Sigmoid colon (tissue), 6 donors: ENCODE measurements at regions not wholly inside any gene's neighbourhood (a gene's known extent, or its start where the extent isn't known, plus 50 kb on each side); places are given as distances from the start of the nearest gene placed in this dataset.
A peak's percentile ranks its signal among the peaks of the same experiment; 100 is the strongest.

Source experiments
- DNase-seq: peaks from one replicate; pipeline ENCODE4 v3.0.0-alpha.2; 2019
- H3K27ac ChIP-seq, 4 donors: fragments of 200-600 bp; sonication (generic); one replicate each; pipeline ENCODE4 v1.5.1; 2016 to 2019; ENCODE audit warnings: mild to moderate bottlenecking in 1 of 4
- H3K27me3 ChIP-seq, 3 donors: fragments of 200-600 bp; sonication (generic); one replicate each; pipeline ENCODE4 v1.5.1; 2019; ENCODE audit warnings: mild to moderate bottlenecking in 1 of 3
- H3K36me3 ChIP-seq, 4 donors: fragments of 200-600 bp; sonication (generic); one replicate each; pipeline ENCODE4 v1.5.1; 2016 to 2019
- H3K4me1 ChIP-seq, 4 donors: fragments of 200-600 bp; sonication (generic); one replicate each; pipeline ENCODE4 v1.5.1; 2017 to 2019
- H3K4me3 ChIP-seq, 4 donors: fragments of 200-600 bp; sonication (generic); one replicate each; pipeline ENCODE4 v1.5.1; 2017 to 2019; ENCODE audit warnings: mild to moderate bottlenecking in 2 of 4, moderate library complexity in 1 of 4
- H3K9me3 ChIP-seq, 4 donors: fragments of 200-600 bp in 3 of 4; sonication (generic) in 3 of 4; one replicate each; pipeline versions ENCODE4 v1.5.1 to v1.6.1; 2013 to 2019
- EP300 ChIP-seq, 4 donors: sonication (generic); formaldehyde crosslinking; IDR thresholded peaks; one replicate each; pipeline ENCODE4 v1.6.1; 2017; ENCODE audit warnings: antibody characterized with exemption in 4 of 4
- POLR2A ChIP-seq, 2 donors: fragments of 450-650 bp; IDR thresholded peaks; one replicate each; pipeline ENCODE4 v1.6.1; 2016; ENCODE audit warnings: antibody characterized with exemption in 2 of 2, mild to moderate bottlenecking in 2 of 2, moderate library complexity in 2 of 2
- POLR2AphosphoS5 ChIP-seq, 4 donors: sonication (generic); formaldehyde crosslinking; IDR thresholded peaks; one replicate each; pipeline ENCODE4 v1.6.1; 2017; ENCODE audit warnings: antibody characterized with exemption in 4 of 4
- WGBS, 2 donors: extraction: QIAGEN DNeasy Blood & Tissue Kit; methylation state at CpG; one replicate each; pipeline ENCODE4 v1.1.7; 2013; 5-methylcytosine and 5-hydroxymethylcytosine counted together
- intact Hi-C: fragments of 100-400 bp; cut with DNase I; formaldehyde crosslinking; loops from one replicate; pipeline ENCODE4 v1.15.1; 2023
- TF ChIP-seq, protein P1 (sequence below), 4 experiments: fragments of 450-650 bp in 3 of 4; fragments of 200-600 bp in 1 of 4; IDR thresholded peaks; one replicate each; pipeline ENCODE4 v1.5.1; 2016 to 2019; ENCODE audit warnings: antibody characterized with exemption in 4 of 4, mild to moderate bottlenecking in 3 of 4, moderate library complexity in 2 of 4
- donor health status: healthy with polysubstance abuse.
- donor health status: healthy.

DNA sequence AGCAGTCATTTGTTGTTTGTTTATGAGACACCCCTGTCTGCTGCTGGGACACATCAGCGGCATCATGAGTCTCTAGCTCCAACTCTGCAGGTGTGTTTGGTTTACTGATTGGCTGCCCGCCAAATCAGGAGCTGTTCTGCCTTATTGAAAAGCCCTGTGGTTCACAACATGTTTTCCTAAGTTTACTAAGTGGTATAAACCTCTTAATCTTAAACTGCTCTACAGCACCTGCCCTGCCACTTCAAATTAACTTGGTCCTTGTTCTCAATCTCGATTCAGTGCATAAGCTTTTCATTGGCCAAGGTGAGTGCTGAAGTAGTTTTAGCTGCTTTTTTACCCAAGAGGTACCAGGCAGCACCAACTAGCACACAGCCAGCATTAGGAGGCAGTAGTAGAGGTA is 77.8 kb upstream of the WDR72 start:
- no peak overlapping the region for H3K27ac ChIP-seq
- no peak for TF ChIP-seq POLR2A (IDR thresholded peaks at IDR 0.05)
- no peak for TF ChIP-seq POLR2AphosphoS5 (IDR thresholded peaks at IDR 0.05)
- no peak for TF ChIP-seq EP300 (IDR thresholded peaks at IDR 0.05)
- 9 to 49% methylated on average over 3 of the region's 3 CpGs for WGBS, 2 donors

DNA sequence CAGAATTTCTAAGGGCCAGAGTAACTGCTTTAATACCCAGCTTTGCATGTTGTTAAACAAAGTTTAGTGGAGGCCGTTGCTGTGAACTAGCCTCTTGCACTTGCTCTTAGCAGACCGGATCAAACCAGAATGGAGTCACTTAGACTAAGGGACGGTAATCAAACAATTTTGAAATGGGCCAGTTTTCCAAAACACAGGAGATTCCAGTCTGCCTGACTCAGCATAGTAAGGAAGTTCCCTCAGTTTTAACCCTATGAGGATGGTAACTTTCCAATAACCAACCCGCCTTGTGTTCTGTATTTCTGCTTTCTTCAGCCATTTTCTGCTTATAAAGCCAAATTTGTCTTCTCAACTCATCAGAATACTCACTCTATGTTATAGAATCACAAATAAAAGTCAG is 77.2 kb upstream of the WDR72 start:
- no peak for TF ChIP-seq POLR2AphosphoS5 (IDR thresholded peaks at IDR 0.05)
- TF ChIP-seq EP300 (IDR thresholded peaks at IDR 0.05): no peak
- no peak for TF ChIP-seq POLR2A (IDR thresholded peaks at IDR 0.05)
- TF ChIP-seq, protein P1, sequence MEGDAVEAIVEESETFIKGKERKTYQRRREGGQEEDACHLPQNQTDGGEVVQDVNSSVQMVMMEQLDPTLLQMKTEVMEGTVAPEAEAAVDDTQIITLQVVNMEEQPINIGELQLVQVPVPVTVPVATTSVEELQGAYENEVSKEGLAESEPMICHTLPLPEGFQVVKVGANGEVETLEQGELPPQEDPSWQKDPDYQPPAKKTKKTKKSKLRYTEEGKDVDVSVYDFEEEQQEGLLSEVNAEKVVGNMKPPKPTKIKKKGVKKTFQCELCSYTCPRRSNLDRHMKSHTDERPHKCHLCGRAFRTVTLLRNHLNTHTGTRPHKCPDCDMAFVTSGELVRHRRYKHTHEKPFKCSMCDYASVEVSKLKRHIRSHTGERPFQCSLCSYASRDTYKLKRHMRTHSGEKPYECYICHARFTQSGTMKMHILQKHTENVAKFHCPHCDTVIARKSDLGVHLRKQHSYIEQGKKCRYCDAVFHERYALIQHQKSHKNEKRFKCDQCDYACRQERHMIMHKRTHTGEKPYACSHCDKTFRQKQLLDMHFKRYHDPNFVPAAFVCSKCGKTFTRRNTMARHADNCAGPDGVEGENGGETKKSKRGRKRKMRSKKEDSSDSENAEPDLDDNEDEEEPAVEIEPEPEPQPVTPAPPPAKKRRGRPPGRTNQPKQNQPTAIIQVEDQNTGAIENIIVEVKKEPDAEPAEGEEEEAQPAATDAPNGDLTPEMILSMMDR (IDR thresholded peaks at IDR 0.05): no peak
- H3K36me3 ChIP-seq: no peaks in the 10 kb centered on the region
- no peak overlapping the region for H3K27ac ChIP-seq
- WGBS, 2 donors: 25 to 57% methylated on average over 4 of the region's 4 CpGs
- no peak overlapping the region for H3K4me3 ChIP-seq
- H3K27me3 ChIP-seq: no peaks in the 10 kb centered on the region
- no peak for DNase-seq
- intact Hi-C loops: no loop called here
- H3K9me3 ChIP-seq: no peaks in the 10 kb centered on the region
- H3K4me1 ChIP-seq: peaks cover 0 to 46% (median 19%) of the 10 kb centered on the region in 4 donors

More for the DNA sequence above, 77.8 kb upstream of the WDR72 start:
- no peaks in the 10 kb centered on the region for H3K36me3 ChIP-seq
- no peaks in the 10 kb centered on the region for H3K27me3 ChIP-seq
- H3K9me3 ChIP-seq: no peaks in the 10 kb centered on the region
- intact Hi-C loops: no loop called here
- no peak for DNase-seq
- no peak overlapping the region for H3K4me3 ChIP-seq
- peaks cover 0 to 40% (median 15%) of the 10 kb centered on the region in 4 donors for H3K4me1 ChIP-seq

DNA sequence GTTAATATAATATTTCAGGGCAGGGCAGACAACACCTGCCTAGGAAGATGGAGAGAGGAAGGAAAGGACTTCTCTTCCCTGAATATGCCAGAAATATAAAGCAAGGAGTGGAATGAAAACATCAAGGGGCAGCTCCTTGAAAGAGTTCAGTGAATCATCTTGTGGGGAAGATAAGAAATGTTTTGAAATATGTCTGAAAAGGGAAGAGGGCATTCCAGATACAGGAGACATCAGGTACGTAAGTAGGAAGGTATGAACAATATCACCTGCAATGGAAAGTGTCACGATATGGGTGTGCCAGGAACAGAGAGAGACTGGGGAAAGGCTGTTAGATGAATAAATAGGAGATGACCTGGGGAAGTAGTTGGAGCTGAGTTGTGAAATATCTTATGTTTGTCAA is 75.8 kb upstream of the WDR72 start:
- intact Hi-C loops: no loop called here
- Histone ChIP-seq H3K4me3 (no peak overlapping the region), H3K27ac (no peak overlapping the region), H3K4me1 (peaks cover 0 to 46% (median 19%) of the 10 kb centered on the region in 4 donors), H3K9me3 (no peaks in the 10 kb centered on the region), H3K27me3 (no peaks in the 10 kb centered on the region), H3K36me3 (no peaks in the 10 kb centered on the region)
- TF ChIP-seq POLR2AphosphoS5 (IDR thresholded peaks at IDR 0.05): no peak
- no peak for TF ChIP-seq EP300 (IDR thresholded peaks at IDR 0.05)
- TF ChIP-seq, protein P1 (IDR thresholded peaks at IDR 0.05): no peak
- no peak for TF ChIP-seq POLR2A (IDR thresholded peaks at IDR 0.05)
- DNase-seq: no peak
- WGBS, 2 donors: 31 to 71% methylated on average over 2 of the region's 2 CpGs

DNA sequence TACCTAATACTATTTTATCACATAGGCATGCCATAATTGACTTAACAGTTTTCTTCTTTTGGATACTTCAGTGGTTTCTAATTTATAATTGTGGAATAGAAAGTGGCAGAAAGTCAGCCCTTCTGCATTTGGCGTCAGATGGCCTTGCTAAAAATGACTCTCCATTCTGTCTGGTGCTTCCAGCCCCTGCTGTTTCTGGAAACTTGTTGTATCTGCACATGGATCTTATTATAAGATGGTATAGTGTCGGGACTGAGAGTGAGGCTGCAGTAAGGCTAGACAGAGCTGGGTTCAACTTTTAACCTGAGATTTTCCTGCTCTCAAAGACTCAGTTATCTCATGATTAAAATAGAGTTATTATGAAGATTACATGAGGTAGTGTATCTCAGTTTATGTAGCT is 74.8 kb upstream of the WDR72 start:
- Histone ChIP-seq H3K4me1 (peaks cover 0 to 46% (median 19%) of the 10 kb centered on the region in 4 donors), H3K36me3 (no peaks in the 10 kb centered on the region), H3K4me3 (no peak overlapping the region), H3K9me3 (no peaks in the 10 kb centered on the region), H3K27me3 (no peaks in the 10 kb centered on the region), H3K27ac (no peak overlapping the region)
- 74 to 86% methylated on average over 2 of the region's 2 CpGs for WGBS, 2 donors
- no peak for DNase-seq
- intact Hi-C loops: no loop called here
- TF ChIP-seq, protein P1 (IDR thresholded peaks at IDR 0.05): no peak
- TF ChIP-seq EP300 (IDR thresholded peaks at IDR 0.05): no peak
- TF ChIP-seq POLR2AphosphoS5 (IDR thresholded peaks at IDR 0.05): no peak
- no peak for TF ChIP-seq POLR2A (IDR thresholded peaks at IDR 0.05)

DNA sequence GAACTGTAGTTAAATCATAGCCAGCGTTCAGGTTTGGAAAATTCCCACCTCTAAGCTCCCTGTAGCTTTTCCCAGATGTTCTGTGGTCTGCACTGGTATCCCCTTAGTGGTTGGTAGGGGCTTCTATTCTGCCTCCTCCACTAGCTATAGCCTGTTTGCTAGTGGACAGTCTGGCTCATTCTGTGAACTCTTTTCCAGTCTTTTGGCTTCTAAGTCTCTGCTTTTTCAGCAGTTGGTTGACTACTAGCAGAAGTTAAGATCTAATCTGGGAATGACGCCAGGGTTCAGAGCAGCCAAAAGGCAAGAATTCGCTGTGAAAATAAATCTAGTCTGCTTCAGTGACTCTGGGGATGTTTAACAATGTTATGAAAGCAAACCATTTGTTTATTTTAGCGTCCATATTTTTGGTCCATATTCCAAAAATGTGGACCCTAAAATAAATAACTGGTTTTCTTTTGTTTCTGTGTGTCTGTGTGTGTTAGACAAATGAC is 73.7 kb upstream of the WDR72 start:
- Histone ChIP-seq H3K9me3 (no peaks in the 10 kb centered on the region), H3K4me3 (no peak overlapping the region), H3K4me1 (peaks cover 0 to 46% (median 19%) of the 10 kb centered on the region in 4 donors), H3K27ac (peak overlapping the region in 2 of 4 donors; percentile 4 to 18), H3K36me3 (no peaks in the 10 kb centered on the region), H3K27me3 (no peaks in the 10 kb centered on the region)
- DNase-seq: peak; percentile 77
- 19 to 50% methylated on average over 4 of the region's 4 CpGs for whole genome bisulfite sequencing, 2 donors
- peak in 1 of 4 donors; percentile 6 for TF ChIP-seq POLR2AphosphoS5 (IDR thresholded peaks at IDR 0.05)
- TF ChIP-seq, protein P1 (IDR thresholded peaks at IDR 0.05): no peak
- no peak for TF ChIP-seq POLR2A (IDR thresholded peaks at IDR 0.05)
- intact Hi-C loops: no loop called here
